ENCODE measurements at regions not wholly inside any gene's neighbourhood (a gene's known extent, or its start where the extent isn't known, plus 50 kb on each side); places are given as distances from the start of the nearest gene placed in this dataset.
"Not testable (repeated sequence)": the region's sequence is repeated elsewhere in the genome, so short reads cannot be mapped to it uniquely, and the experiment has no call there.

- no peaks in the 10 kb centered on the region for H3K36me3 ChIP-seq (ENCODE audit: control insufficient read depth, insufficient read depth, low read length)
- H3K18ac ChIP-seq (ENCODE audit: low read length), result no peak overlapping the region
- H3K27ac ChIP-seq (ENCODE audit: low read depth, low read length), result no peak overlapping the region
- no peak overlapping the region for H2AK5ac ChIP-seq (ENCODE audit: low read length)
- WGBS (ENCODE audit: extremely low coverage, insufficient coverage, low lambda C conversion rate), result no CpG with 5 or more reads among the region's 2 CpGs
- H2BK15ac ChIP-seq (replicated peaks; ENCODE audit: low read depth), result no peak overlapping the region
- no peaks in the 10 kb centered on the region for H3K4me1 ChIP-seq (ENCODE audit: control insufficient read depth, low read depth, low read length)
- no peak overlapping the region for H3K4ac ChIP-seq (ENCODE audit: low read depth, low read length)
- H3K9ac ChIP-seq (ENCODE audit: low read length), result no peak overlapping the region
- H4K5ac ChIP-seq (ENCODE audit: low read length), result no peak overlapping the region
- no peak overlapping the region for H3K56ac ChIP-seq (ENCODE audit: low read length)
- H3K4me2 ChIP-seq (ENCODE audit: low read length), result no peak overlapping the region
- no peaks in the 10 kb centered on the region for H3K27me3 ChIP-seq (ENCODE audit: insufficient read depth, low read length, poor library complexity)
- no peaks in the 10 kb centered on the region for H3K79me1 ChIP-seq (ENCODE audit: low read length)
- H2BK120ac ChIP-seq (ENCODE audit: low read depth, low read length), result no peak overlapping the region
- no peak overlapping the region for H3K4me3 ChIP-seq (ENCODE audit: low read length)
- H4K8ac ChIP-seq (ENCODE audit: low read depth, low read length), result no peak overlapping the region
- no peaks in the 10 kb centered on the region for H3K79me2 ChIP-seq (ENCODE audit: control insufficient read depth, insufficient read depth, low read length)
- no peak for DNase-seq
- H2BK5ac ChIP-seq (ENCODE audit: low read length), result no peak overlapping the region
- no peak overlapping the region for H3K23ac ChIP-seq (ENCODE audit: low read length)
Measured at GRCh38 chr3:147256739-147257138, 149.6 kb downstream of the ZIC4 start.

GRCh38 chr3:147246906-147247305 is 159.4 kb downstream of the ZIC4 start:
- no peak overlapping the region for H3K23ac ChIP-seq (ENCODE audit: low read length)
- no CpG with 5 or more reads among the region's 4 CpGs for WGBS (ENCODE audit: extremely low coverage, insufficient coverage, low lambda C conversion rate)
- no peak overlapping the region for H3K4ac ChIP-seq (ENCODE audit: low read depth, low read length)
- H3K9ac ChIP-seq (ENCODE audit: low read length), result no peak overlapping the region
- no peaks in the 10 kb centered on the region for H3K79me2 ChIP-seq (ENCODE audit: control insufficient read depth, insufficient read depth, low read length)
- H3K4me1 ChIP-seq (ENCODE audit: control insufficient read depth, low read depth, low read length), result no peaks in the 10 kb centered on the region
- H3K4me2 ChIP-seq (ENCODE audit: low read length), result no peak overlapping the region
- no peak overlapping the region for H3K18ac ChIP-seq (ENCODE audit: low read length)
- no peaks in the 10 kb centered on the region for H3K36me3 ChIP-seq (ENCODE audit: control insufficient read depth, insufficient read depth, low read length)
- H3K27ac ChIP-seq (ENCODE audit: low read depth, low read length), result no peak overlapping the region
- H2BK5ac ChIP-seq (ENCODE audit: low read length), result no peak overlapping the region
- DNase-seq, result no peak
- H3K4me3 ChIP-seq (ENCODE audit: low read length), result no peak overlapping the region
- H2AK5ac ChIP-seq (ENCODE audit: low read length), result no peak overlapping the region
- no peak overlapping the region for H3K56ac ChIP-seq (ENCODE audit: low read length)
- H4K5ac ChIP-seq (ENCODE audit: low read length), result no peak overlapping the region
- H3K79me1 ChIP-seq (ENCODE audit: low read length), result no peaks in the 10 kb centered on the region
- no peaks in the 10 kb centered on the region for H3K27me3 ChIP-seq (ENCODE audit: insufficient read depth, low read length, poor library complexity)
- H2BK120ac ChIP-seq (ENCODE audit: low read depth, low read length), result no peak overlapping the region
- no peak overlapping the region for H2BK15ac ChIP-seq (replicated peaks; ENCODE audit: low read depth)
- H4K8ac ChIP-seq (ENCODE audit: low read depth, low read length), result no peak overlapping the region

DNA sequence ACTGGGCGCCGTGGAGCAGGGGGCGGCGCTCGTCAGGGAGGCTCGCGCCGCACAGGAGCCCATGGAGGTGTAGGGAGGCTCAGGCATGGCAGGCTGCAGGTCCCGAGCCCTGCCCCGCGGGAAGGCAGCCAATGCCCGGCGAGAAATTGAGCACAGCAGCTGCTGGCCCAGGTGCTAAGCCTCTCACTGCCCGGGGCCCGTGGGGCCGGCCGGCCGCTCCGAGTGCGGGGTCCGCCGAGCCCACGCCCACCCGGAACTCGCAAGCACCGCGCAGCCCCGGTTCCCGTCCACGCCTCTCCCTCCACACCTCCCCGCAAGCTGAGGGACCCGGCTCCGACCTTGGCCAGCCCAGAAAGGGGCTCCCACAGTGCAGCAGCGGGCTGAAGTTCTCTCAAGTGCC is 160.7 kb downstream of the ZIC4 start:
- not testable (repeated sequence) for H2BK15ac ChIP-seq (replicated peaks; ENCODE audit: low read depth)

DNA sequence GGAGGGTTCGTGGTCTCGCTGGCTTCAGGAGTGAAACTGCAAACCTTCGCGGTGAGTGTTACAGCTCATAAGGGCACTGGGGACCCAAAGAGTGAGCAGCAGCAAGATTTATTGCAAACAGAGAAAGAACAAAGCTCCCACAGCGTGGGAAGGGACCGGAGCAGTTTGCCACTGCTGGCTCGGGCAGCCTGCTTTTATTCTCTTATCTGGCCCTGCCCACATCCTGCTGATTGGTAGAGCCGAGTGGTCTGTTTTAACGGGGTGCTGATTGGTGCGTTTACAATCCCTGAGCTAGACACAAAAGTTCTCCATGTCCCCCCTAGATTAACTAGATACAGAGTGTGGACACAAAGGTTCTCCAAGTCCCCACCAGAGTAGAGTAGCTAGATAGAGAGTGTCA is 161.3 kb downstream of the ZIC4 start:
- not testable (repeated sequence) for H3K9ac ChIP-seq (ENCODE audit: low read length); H3K56ac ChIP-seq (ENCODE audit: low read length); H2BK5ac ChIP-seq (ENCODE audit: low read length); H3K27ac ChIP-seq (ENCODE audit: low read depth, low read length); H3K27me3 ChIP-seq (ENCODE audit: insufficient read depth, low read length, poor library complexity); H4K5ac ChIP-seq (ENCODE audit: low read length); H3K4me2 ChIP-seq (ENCODE audit: low read length); H3K18ac ChIP-seq (ENCODE audit: low read length); H3K23ac ChIP-seq (ENCODE audit: low read length); H3K79me1 ChIP-seq (ENCODE audit: low read length); H2BK120ac ChIP-seq (ENCODE audit: low read depth, low read length); H4K8ac ChIP-seq (ENCODE audit: low read depth, low read length); H3K79me2 ChIP-seq (ENCODE audit: control insufficient read depth, insufficient read depth, low read length); H2BK15ac ChIP-seq (replicated peaks; ENCODE audit: low read depth); H3K36me3 ChIP-seq (ENCODE audit: control insufficient read depth, insufficient read depth, low read length); H2AK5ac ChIP-seq (ENCODE audit: low read length); H3K4ac ChIP-seq (ENCODE audit: low read depth, low read length); DNase-seq; H3K4me1 ChIP-seq (ENCODE audit: control insufficient read depth, low read depth, low read length); H3K4me3 ChIP-seq (ENCODE audit: low read length)
- whole genome bisulfite sequencing (ENCODE audit: extremely low coverage, insufficient coverage, low lambda C conversion rate), result no CpG with 5 or more reads among the region's 10 CpGs

More for the DNA sequence above, 160.7 kb downstream of the ZIC4 start:
- not testable (repeated sequence) for H3K27me3 ChIP-seq (ENCODE audit: insufficient read depth, low read length, poor library complexity); H3K4me3 ChIP-seq (ENCODE audit: low read length); H3K4me1 ChIP-seq (ENCODE audit: control insufficient read depth, low read depth, low read length); H3K9ac ChIP-seq (ENCODE audit: low read length); H3K23ac ChIP-seq (ENCODE audit: low read length); H2BK120ac ChIP-seq (ENCODE audit: low read depth, low read length); H3K56ac ChIP-seq (ENCODE audit: low read length); H4K5ac ChIP-seq (ENCODE audit: low read length); DNase-seq; H3K79me2 ChIP-seq (ENCODE audit: control insufficient read depth, insufficient read depth, low read length); H3K79me1 ChIP-seq (ENCODE audit: low read length); H2AK5ac ChIP-seq (ENCODE audit: low read length); H3K18ac ChIP-seq (ENCODE audit: low read length); H3K4me2 ChIP-seq (ENCODE audit: low read length); H4K8ac ChIP-seq (ENCODE audit: low read depth, low read length); H3K4ac ChIP-seq (ENCODE audit: low read depth, low read length); H3K36me3 ChIP-seq (ENCODE audit: control insufficient read depth, insufficient read depth, low read length); H2BK5ac ChIP-seq (ENCODE audit: low read length); H3K27ac ChIP-seq (ENCODE audit: low read depth, low read length)
- no CpG with 5 or more reads among the region's 34 CpGs for WGBS (ENCODE audit: extremely low coverage, insufficient coverage, low lambda C conversion rate)

DNA sequence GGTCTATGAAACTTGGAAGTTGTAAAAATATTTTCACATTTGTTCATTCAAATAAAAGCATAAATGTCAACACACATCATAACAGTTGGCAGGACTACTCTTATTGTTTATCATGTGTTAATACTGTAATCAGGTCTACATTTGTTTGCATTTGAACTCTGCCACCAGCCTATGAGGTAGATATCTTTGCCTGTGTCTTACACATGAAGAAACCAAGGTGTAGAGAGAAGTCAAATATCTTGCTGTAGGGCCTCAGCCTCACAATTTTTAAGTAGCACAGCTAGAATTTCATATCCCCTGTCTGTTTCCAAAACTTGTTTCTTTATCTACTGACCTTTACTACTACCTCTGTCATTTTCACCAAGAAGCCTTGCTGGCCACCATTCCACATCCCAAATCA is 161.9 kb downstream of the ZIC4 start:
- Histone ChIP-seq H3K18ac (ENCODE audit: low read length) (no peak overlapping the region), H3K4ac (ENCODE audit: low read depth, low read length) (no peak overlapping the region), H3K23ac (ENCODE audit: low read length) (no peak overlapping the region), H3K4me3 (ENCODE audit: low read length) (no peak overlapping the region), H3K4me1 (ENCODE audit: control insufficient read depth, low read depth, low read length) (no peaks in the 10 kb centered on the region), H2AK5ac (ENCODE audit: low read length) (no peak overlapping the region), H3K36me3 (ENCODE audit: control insufficient read depth, insufficient read depth, low read length) (no peaks in the 10 kb centered on the region), H3K56ac (ENCODE audit: low read length) (no peak overlapping the region), H4K5ac (ENCODE audit: low read length) (no peak overlapping the region), H2BK15ac (replicated peaks; ENCODE audit: low read depth) (no peak overlapping the region), H3K9ac (ENCODE audit: low read length) (no peak overlapping the region), H3K27me3 (ENCODE audit: insufficient read depth, low read length, poor library complexity) (no peaks in the 10 kb centered on the region), H3K79me1 (ENCODE audit: low read length) (no peaks in the 10 kb centered on the region), H4K8ac (ENCODE audit: low read depth, low read length) (no peak overlapping the region), H2BK120ac (ENCODE audit: low read depth, low read length) (no peak overlapping the region), H3K79me2 (ENCODE audit: control insufficient read depth, insufficient read depth, low read length) (no peaks in the 10 kb centered on the region), H2BK5ac (ENCODE audit: low read length) (no peak overlapping the region), H3K4me2 (ENCODE audit: low read length) (no peak overlapping the region), H3K27ac (ENCODE audit: low read depth, low read length) (no peak overlapping the region)
- no peak for DNase-seq

DNA sequence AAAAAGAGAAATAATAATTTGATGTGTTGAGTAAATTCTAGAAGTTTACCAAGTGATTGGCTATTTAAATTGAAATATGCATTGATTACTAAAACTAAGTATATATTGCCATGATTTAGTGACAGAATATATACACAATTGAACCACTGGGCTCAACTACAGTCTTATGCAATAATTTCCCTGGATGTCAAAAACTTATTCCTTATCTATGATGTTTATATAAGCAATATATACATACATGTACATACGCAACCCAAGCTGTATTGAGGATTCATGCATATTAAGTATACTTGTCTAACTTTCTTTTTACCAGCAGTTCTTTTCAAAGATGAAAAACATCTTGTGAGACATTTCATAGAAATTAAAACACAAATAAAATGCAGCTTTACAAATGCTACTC is 165.8 kb downstream of the ZIC4 start:
- no peaks in the 10 kb centered on the region for H3K27me3 ChIP-seq (ENCODE audit: insufficient read depth, low read length, poor library complexity)
- H3K27ac ChIP-seq (ENCODE audit: low read depth, low read length), result no peak overlapping the region
- H2BK5ac ChIP-seq (ENCODE audit: low read length), result no peak overlapping the region
- no peak overlapping the region for H4K5ac ChIP-seq (ENCODE audit: low read length)
- H3K36me3 ChIP-seq (ENCODE audit: control insufficient read depth, insufficient read depth, low read length), result no peaks in the 10 kb centered on the region
- H3K9ac ChIP-seq (ENCODE audit: low read length), result no peak overlapping the region
- no peak overlapping the region for H2BK120ac ChIP-seq (ENCODE audit: low read depth, low read length)
- H4K8ac ChIP-seq (ENCODE audit: low read depth, low read length), result no peak overlapping the region
- no peak overlapping the region for H3K56ac ChIP-seq (ENCODE audit: low read length)
- no peak overlapping the region for H3K18ac ChIP-seq (ENCODE audit: low read length)
- H3K4me1 ChIP-seq (ENCODE audit: control insufficient read depth, low read depth, low read length), result no peaks in the 10 kb centered on the region
- no peak overlapping the region for H2BK15ac ChIP-seq (replicated peaks; ENCODE audit: low read depth)
- DNase-seq, result no peak
- H3K4ac ChIP-seq (ENCODE audit: low read depth, low read length), result no peak overlapping the region
- no peaks in the 10 kb centered on the region for H3K79me2 ChIP-seq (ENCODE audit: control insufficient read depth, insufficient read depth, low read length)
- H3K23ac ChIP-seq (ENCODE audit: low read length), result no peak overlapping the region
- H2AK5ac ChIP-seq (ENCODE audit: low read length), result no peak overlapping the region
- H3K79me1 ChIP-seq (ENCODE audit: low read length), result no peaks in the 10 kb centered on the region
- no CpG with 5 or more reads among the region's 1 CpG for WGBS (ENCODE audit: extremely low coverage, insufficient coverage, low lambda C conversion rate)
- no peak overlapping the region for H3K4me2 ChIP-seq (ENCODE audit: low read length)
- H3K4me3 ChIP-seq (ENCODE audit: low read length), result no peak overlapping the region

Data from mesendoderm (in vitro differentiated cells).